Endothelial cell of umbilical vein (primary cell): ENCODE measurements at regions not wholly inside any gene's neighbourhood (a gene's known extent, or its start where the extent isn't known, plus 50 kb on each side); places are given as distances from the start of the nearest gene placed in this dataset.

ENCODE experiments used
- BruUV-seq: library from RNA; stranded (reverse); fragments of 400-500 nt; replicated peaks from 2 replicates; lab custom pipeline; 2021; lab: Mats Ljungman, UMichigan
- CTCF ChIA-PET: fragments of 300-600, 350-600 bp; sonication (Branson Sonifier 250); formaldehyde crosslinking; loops from one replicate; lab custom pipeline; 2021; ENCODE audit warnings: antibody characterized with exemption, inconsistent platforms; lab: Charles Lee
- POLR2A ChIA-PET: fragments of 300-600, 350-600 bp; sonication (Branson Sonifier 250); formaldehyde crosslinking; loops from one replicate; lab custom pipeline; 2021; ENCODE audit warnings: antibody characterized with exemption, inconsistent platforms; lab: Charles Lee
- DNase-seq: peaks from one replicate; pipeline ENCODE4 v3.0.0-alpha.2; 2011; ENCODE audit warnings: low read depth, low spot score
- FAIRE-seq: peaks from 2 replicates; lab custom pipeline; 2011; peaks lifted over from hg19 to GRCh38; lab: Jason Lieb, UNC
- H2AFZ ChIP-seq: 2 replicates; pipeline ENCODE4 v1.6.0; 2012; ENCODE audit warnings: low read depth, low read length, control low read depth, inconsistent platforms
- H3K27ac ChIP-seq: 2 replicates; pipeline ENCODE4 v1.5.1; 2011; ENCODE audit warnings: low read depth, mild to moderate bottlenecking, control low read depth, low read length, moderate library complexity; ENCODE audit not compliant: insufficient read depth
- H3K27me3 ChIP-seq, 2 experiments: 2 replicates each; pipeline versions ENCODE4 v1.6.0 to v1.6.1; 2011; ENCODE audit warnings: low read length in 2 of 2, mixed read lengths in 1 of 2; ENCODE audit not compliant: control insufficient read depth in 2 of 2, insufficient read depth in 2 of 2
- H3K36me3 ChIP-seq, 2 experiments: 2 replicates in 1 of 2; 3 replicates in 1 of 2; pipeline ENCODE4 v1.5.1; 2011; ENCODE audit warnings: low read length in 2 of 2, mild to moderate bottlenecking in 1 of 2, moderate library complexity in 1 of 2; ENCODE audit not compliant: control insufficient read depth in 2 of 2, insufficient read depth in 2 of 2; ENCODE audit errors: extremely low read depth in 1 of 2
- H3K4me1 ChIP-seq: 3 replicates; pipeline ENCODE4 v1.5.1; 2011; ENCODE audit warnings: mild to moderate bottlenecking, low read length; ENCODE audit not compliant: control insufficient read depth, insufficient read depth; ENCODE audit errors: extremely low read depth
- H3K4me2 ChIP-seq: 2 replicates; pipeline ENCODE4 v1.6.1; 2011; ENCODE audit warnings: low read length, control low read depth, mixed read lengths; ENCODE audit not compliant: insufficient read depth
- H3K4me3 ChIP-seq, 3 experiments: fragments of 200-600 bp in 1 of 3; sonication (generic), shearing (Covaris generic) in 1 of 3; replicated peaks in 1 of 3; 2 replicates each; pipeline ENCODE4 v1.5.1; 2011 to 2016; ENCODE audit warnings: control low read depth in 3 of 3, low read length in 3 of 3, mild to moderate bottlenecking in 2 of 3, inconsistent platforms in 1 of 3, low read depth in 1 of 3, moderate library complexity in 1 of 3; ENCODE audit not compliant: insufficient read depth in 1 of 3
- H3K79me2 ChIP-seq: 2 replicates; pipeline ENCODE4 v1.6.0; 2012; ENCODE audit warnings: low read length, inconsistent platforms; ENCODE audit not compliant: control insufficient read depth, insufficient read depth
- H3K9ac ChIP-seq: replicated peaks from 2 replicates; pipeline ENCODE3; 2011; ENCODE audit warnings: low read length, control low read depth; ENCODE audit not compliant: insufficient read depth; ENCODE audit errors: extremely low read depth
- H3K9me1 ChIP-seq: replicated peaks from 3 replicates; pipeline ENCODE4 v1.6.0; 2011; ENCODE audit warnings: mild to moderate bottlenecking, low read length; ENCODE audit not compliant: control insufficient read depth, insufficient read depth; ENCODE audit errors: extremely low read depth
- H3K9me3 ChIP-seq: replicated peaks from 2 replicates; pipeline ENCODE4 v1.5.1; 2012; ENCODE audit warnings: low read length, inconsistent platforms; ENCODE audit not compliant: control insufficient read depth, insufficient read depth
- H4K20me1 ChIP-seq: replicated peaks from 2 replicates; pipeline ENCODE3; 2011; ENCODE audit warnings: mild to moderate bottlenecking, low read length; ENCODE audit not compliant: control insufficient read depth, insufficient read depth; ENCODE audit errors: extremely low read depth
- CTCF ChIP-seq, 2 donors: IDR thresholded peaks; 1 replicate in 1 of 2; 2 replicates in 1 of 2; pipeline ENCODE4 v1.5.1; 2011; ENCODE audit warnings: low read length in 2 of 2, mild to moderate bottlenecking in 2 of 2, moderate library complexity in 2 of 2, control low read depth in 1 of 2, inconsistent platforms in 1 of 2, low read depth in 1 of 2; ENCODE audit not compliant: insufficient read depth in 1 of 2; ENCODE audit errors: extremely low read depth in 1 of 2
- EZH2 ChIP-seq: IDR thresholded peaks from 2 replicates; pipeline ENCODE4 v1.6.1; 2012; ENCODE audit warnings: borderline replicate concordance, low read depth, mild to moderate bottlenecking, moderate library complexity, low read length, inconsistent platforms; ENCODE audit not compliant: severe bottlenecking
- FOS ChIP-seq: IDR thresholded peaks from 2 replicates; pipeline ENCODE4 v1.6.1; 2011; ENCODE audit warnings: mild to moderate bottlenecking, low read length, moderate library complexity, borderline replicate concordance; ENCODE audit not compliant: insufficient read depth
- GATA2 ChIP-seq: IDR thresholded peaks from 2 replicates; pipeline ENCODE4 v1.7.0; 2011; ENCODE audit warnings: low read depth, mild to moderate bottlenecking, moderate library complexity, mixed read lengths, low read length; ENCODE audit not compliant: insufficient read length, insufficient read depth
- JUN ChIP-seq: IDR thresholded peaks from 2 replicates; pipeline ENCODE4 v1.6.1; 2011; ENCODE audit warnings: borderline replicate concordance, low read depth; ENCODE audit not compliant: insufficient read length, insufficient read depth
- MAX ChIP-seq: IDR thresholded peaks from 2 replicates; pipeline ENCODE4 v1.6.1; 2011; ENCODE audit not compliant: insufficient read depth, insufficient read length
- MYC ChIP-seq: IDR thresholded peaks from one replicate; pipeline ENCODE4 v1.6.1; 2011; ENCODE audit warnings: mild to moderate bottlenecking, low read depth, low read length
- POLR2A ChIP-seq: IDR thresholded peaks from 2 replicates; pipeline ENCODE4 v1.6.1; 2012; ENCODE audit warnings: low read depth, mild to moderate bottlenecking, control low read depth, low read length
- POLR2AphosphoS5 ChIP-seq: IDR thresholded peaks from 2 replicates; pipeline ENCODE4 v1.6.1; 2012; ENCODE audit warnings: low read depth, mild to moderate bottlenecking, control low read depth, low read length, moderate library complexity; ENCODE audit not compliant: insufficient read depth
- dilution Hi-C: fragments of 300-500 bp; cut with MboI; formaldehyde crosslinking; loops from one replicate; pipeline ENCODE4 v1.15.0; 2019; ENCODE audit warnings: low sequenced_read_pairs; ENCODE audit not compliant: extremely low pct_ligation_motif_present
- intact Hi-C: fragments of 100-400 bp; cut with micrococcal nuclease; formaldehyde crosslinking; loops from one replicate; pipeline ENCODE4 v1.10.0; 2022

DNA sequence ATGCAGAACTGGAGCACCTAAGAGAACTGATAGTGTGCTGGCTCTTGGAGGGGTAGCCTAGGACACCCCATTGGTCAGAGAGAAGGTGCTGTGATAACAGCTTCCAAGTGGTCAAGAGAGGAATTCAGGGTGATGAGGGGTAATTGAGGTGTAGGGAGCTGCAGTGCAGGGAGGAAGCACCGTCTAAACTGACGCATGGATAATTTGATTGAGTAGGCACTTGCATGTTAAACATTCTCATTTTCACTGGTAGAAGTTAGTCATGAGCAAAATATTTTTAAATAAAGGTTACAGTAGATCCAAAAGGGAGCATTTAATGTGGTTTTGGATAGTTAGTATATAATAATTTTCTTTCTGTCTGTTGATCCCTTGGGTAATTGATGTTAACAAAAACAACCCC lies 155.1 kb upstream of the TCF4 start:
- dilution Hi-C loops, result no loop called here
- Histone ChIP-seq H3K4me2 (no peak overlapping the region), H4K20me1 (no peaks in the 10 kb centered on the region), H3K27me3 (no peaks in the 10 kb centered on the region), H3K9me1 (no peaks in the 10 kb centered on the region), H3K4me3 (no peak overlapping the region), H3K79me2 (no peaks in the 10 kb centered on the region), H2AFZ (no peak overlapping the region), H3K9me3 (no peaks in the 10 kb centered on the region), H3K4me1 (no peaks in the 10 kb centered on the region), H3K9ac (no peak overlapping the region), H3K27ac (no peak overlapping the region), H3K36me3 (no peaks in the 10 kb centered on the region)
- no TSS peak for BruUV-seq
- POLR2A ChIA-PET, result no interaction called here
- no peak for FAIRE-seq
- DNase-seq, result no peak
- intact Hi-C loops, result no loop called here
- CTCF ChIA-PET, result interaction anchor here (1.2 kb wide), 1 partner anchor 118 kb away, joined by 3 read pairs; no protein-coding TSS in a partner anchor
- TF ChIP-seq EZH2, result no peak
- no peak for TF ChIP-seq MYC
- no peak for TF ChIP-seq FOS
- TF ChIP-seq CTCF (IDR thresholded peaks at IDR 0.05; ENCODE audit: extremely low read depth in 1 of 2, insufficient read depth in 1 of 2, low read depth in 1 of 2, low read length in 2 of 2), result no peak
- no peak for TF ChIP-seq GATA2
- TF ChIP-seq POLR2A, result no peak
- no peak for TF ChIP-seq MAX
- no peak for TF ChIP-seq JUN
- no peak for TF ChIP-seq POLR2AphosphoS5
